GM12874 (cell line): ENCODE measurements at regions not wholly inside any gene's neighbourhood (a gene's known extent, or its start where the extent isn't known, plus 50 kb on each side); places are given as distances from the start of the nearest gene placed in this dataset.
A peak's percentile ranks its signal among the peaks of the same experiment; 100 is the strongest.

Experiments used
- CTCF ChIP-seq: IDR thresholded peaks from 2 replicates; pipeline ENCODE4 v1.5.1; 2011; ENCODE audit warnings: low read depth, mild to moderate bottlenecking, control low read depth, low read length, moderate library complexity; ENCODE audit not compliant: insufficient read depth

- TF ChIP-seq CTCF = no peak
Measured at GRCh38 chr11:80338231-80338630, 897.4 kb upstream of the TENM4 start.

GRCh38 chr11:80331694-80332093 lies 890.9 kb upstream of the TENM4 start:
- no peak for TF ChIP-seq CTCF

GRCh38 chr11:80330264-80330663 lies 889.4 kb upstream of the TENM4 start:
- TF ChIP-seq CTCF = no peak

GRCh38 chr11:80328774-80329173 lies 887.9 kb upstream of the TENM4 start:
- no peak for TF ChIP-seq CTCF

- no peak for TF ChIP-seq CTCF
Measured at GRCh38 chr11:80327956-80328614, 887.3 kb upstream of the TENM4 start.

- TF ChIP-seq CTCF = no peak
Measured at GRCh38 chr11:80321786-80322185, 881.0 kb upstream of the TENM4 start.

GRCh38 chr11:80320765-80321164 lies 879.9 kb upstream of the TENM4 start:
- TF ChIP-seq CTCF = 0 out of 2 replicates have a peak, but pooled peaks have one; percentile 29
